NB4 (cell line): ENCODE measurements at regions not wholly inside any gene's neighbourhood (a gene's known extent, or its start where the extent isn't known, plus 50 kb on each side); places are given as distances from the start of the nearest gene placed in this dataset.

Source experiments
- DNase-seq: peaks from one replicate; pipeline ENCODE4 v3.0.0; 2010; ENCODE audit warnings: low read depth
- H3K4me3 ChIP-seq: one replicate; pipeline ENCODE4 v1.5.1; 2011; ENCODE audit warnings: mild to moderate bottlenecking, low read depth, low read length, moderate library complexity
- MYC ChIP-seq: IDR thresholded peaks from 2 replicates; pipeline ENCODE4 v1.6.1; 2011; ENCODE audit warnings: low read depth, low read length
- POLR2A ChIP-seq: IDR thresholded peaks from 2 replicates; pipeline ENCODE4 v1.6.1; 2011; ENCODE audit warnings: mild to moderate bottlenecking; ENCODE audit not compliant: insufficient read length; ENCODE audit errors: extremely low read depth
- TF ChIP-seq, protein P1 (sequence below): IDR thresholded peaks from 2 replicates; pipeline ENCODE4 v1.6.1; 2011; ENCODE audit warnings: low read depth, low read length
- TF ChIP-seq, protein P2 (sequence below): IDR thresholded peaks from one replicate; pipeline ENCODE4 v1.5.1; 2012; ENCODE audit warnings: low read depth, low read length

DNA sequence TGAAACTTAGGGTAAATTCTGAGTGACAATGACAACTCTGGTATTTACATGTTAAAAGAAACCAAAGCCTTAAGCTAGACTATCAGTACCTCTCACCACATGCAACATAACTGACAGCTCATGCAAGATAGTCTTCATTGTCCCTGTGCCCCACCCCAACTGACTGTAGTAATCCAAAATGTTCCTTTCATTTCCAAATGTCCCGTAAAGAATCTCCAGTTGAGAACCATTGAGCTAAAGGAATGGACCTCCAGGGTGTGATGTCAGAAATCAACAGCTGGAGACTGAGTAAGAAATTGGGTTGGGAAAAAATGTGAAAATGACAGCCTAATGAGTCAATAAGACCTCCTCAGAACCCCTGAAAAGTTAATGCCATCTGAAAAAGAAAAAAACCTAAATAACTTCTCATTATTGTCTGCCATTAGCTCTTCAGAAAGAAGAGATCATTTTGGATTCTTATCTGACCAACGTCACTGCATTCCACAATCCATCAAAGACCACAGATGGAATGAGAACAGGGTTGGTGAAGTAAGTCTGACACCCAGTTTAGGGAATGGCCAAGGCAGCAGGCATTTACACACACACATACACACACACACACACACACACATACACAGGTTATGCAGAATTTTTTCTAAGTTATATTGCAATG is 51.7 kb upstream of the ACVR2A start:
- TF ChIP-seq, protein P1, sequence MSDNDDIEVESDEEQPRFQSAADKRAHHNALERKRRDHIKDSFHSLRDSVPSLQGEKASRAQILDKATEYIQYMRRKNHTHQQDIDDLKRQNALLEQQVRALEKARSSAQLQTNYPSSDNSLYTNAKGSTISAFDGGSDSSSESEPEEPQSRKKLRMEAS = no peak
- TF ChIP-seq POLR2A (no peak), MYC (no peak)
- TF ChIP-seq, protein P2, sequence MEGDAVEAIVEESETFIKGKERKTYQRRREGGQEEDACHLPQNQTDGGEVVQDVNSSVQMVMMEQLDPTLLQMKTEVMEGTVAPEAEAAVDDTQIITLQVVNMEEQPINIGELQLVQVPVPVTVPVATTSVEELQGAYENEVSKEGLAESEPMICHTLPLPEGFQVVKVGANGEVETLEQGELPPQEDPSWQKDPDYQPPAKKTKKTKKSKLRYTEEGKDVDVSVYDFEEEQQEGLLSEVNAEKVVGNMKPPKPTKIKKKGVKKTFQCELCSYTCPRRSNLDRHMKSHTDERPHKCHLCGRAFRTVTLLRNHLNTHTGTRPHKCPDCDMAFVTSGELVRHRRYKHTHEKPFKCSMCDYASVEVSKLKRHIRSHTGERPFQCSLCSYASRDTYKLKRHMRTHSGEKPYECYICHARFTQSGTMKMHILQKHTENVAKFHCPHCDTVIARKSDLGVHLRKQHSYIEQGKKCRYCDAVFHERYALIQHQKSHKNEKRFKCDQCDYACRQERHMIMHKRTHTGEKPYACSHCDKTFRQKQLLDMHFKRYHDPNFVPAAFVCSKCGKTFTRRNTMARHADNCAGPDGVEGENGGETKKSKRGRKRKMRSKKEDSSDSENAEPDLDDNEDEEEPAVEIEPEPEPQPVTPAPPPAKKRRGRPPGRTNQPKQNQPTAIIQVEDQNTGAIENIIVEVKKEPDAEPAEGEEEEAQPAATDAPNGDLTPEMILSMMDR = no peak
- no peak overlapping the region for H3K4me3 ChIP-seq
- no peak for DNase-seq

DNA sequence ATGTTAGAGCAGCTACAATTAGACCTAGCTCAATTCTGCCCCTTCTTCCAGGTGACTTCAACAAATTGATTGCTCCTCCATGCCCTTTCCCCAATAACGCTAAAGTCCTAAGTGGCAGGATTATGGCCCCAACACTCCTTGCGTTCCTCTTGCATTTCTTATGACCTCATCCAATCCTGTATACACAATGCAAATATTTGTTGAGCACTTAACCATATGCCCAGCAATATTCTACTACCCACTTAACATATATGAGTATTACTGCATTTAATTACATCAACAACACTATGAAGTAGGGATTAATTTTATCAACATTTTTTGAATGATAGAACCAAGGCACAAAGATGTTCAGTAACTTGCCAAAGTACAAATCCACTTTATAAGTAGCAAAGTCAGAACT is 54.2 kb upstream of the ACVR2A start:
- TF ChIP-seq, protein P2 = no peak
- no peak for TF ChIP-seq MYC
- TF ChIP-seq, protein P1 = no peak
- no peak for TF ChIP-seq POLR2A
- H3K4me3 ChIP-seq = no peak overlapping the region
- no peak for DNase-seq

DNA sequence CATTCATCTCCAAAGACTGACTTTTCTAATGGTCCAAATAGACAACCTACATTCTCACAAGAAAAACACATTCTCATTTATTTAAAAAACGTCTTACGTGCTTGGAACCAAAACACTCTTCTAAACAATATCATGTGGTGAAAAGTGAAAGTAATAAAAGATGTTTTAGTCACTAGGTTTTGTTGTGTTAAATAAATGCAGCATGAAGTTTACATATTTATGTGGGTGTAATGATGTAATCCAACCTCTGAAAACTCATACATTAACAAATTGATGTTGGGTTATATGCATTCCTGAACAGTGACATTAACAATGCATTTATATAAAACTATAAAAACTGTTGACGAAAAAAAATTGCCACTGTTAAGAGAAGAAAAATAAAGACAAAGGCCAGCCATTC is 55.1 kb upstream of the ACVR2A start:
- H3K4me3 ChIP-seq = no peak overlapping the region
- no peak for DNase-seq
- TF ChIP-seq POLR2A = no peak
- no peak for TF ChIP-seq MYC
- TF ChIP-seq, protein P2 = no peak
- TF ChIP-seq, protein P1 = no peak

DNA sequence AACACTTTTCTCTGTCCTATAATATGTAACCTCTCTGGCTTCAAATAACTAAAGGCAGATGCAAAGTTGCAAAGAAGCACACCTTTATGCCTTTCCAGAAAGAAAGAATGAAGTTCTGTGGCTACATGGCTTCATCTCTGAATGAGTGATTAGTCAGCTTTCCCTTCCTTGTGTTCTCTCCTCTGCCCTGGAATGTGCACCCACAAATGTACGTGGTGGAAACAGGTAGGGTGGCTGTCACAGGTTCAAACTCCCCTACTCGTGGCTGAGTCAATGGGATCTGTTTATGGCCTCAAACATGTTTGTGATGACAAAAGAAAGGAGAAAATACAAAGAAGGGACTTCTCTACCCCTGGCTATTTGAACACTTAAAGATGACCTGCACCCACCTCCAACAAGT is 55.5 kb upstream of the ACVR2A start:
- TF ChIP-seq, protein P2 = no peak
- TF ChIP-seq POLR2A (no peak), MYC (no peak)
- TF ChIP-seq, protein P1 = no peak
- no peak overlapping the region for H3K4me3 ChIP-seq
- no peak for DNase-seq

DNA sequence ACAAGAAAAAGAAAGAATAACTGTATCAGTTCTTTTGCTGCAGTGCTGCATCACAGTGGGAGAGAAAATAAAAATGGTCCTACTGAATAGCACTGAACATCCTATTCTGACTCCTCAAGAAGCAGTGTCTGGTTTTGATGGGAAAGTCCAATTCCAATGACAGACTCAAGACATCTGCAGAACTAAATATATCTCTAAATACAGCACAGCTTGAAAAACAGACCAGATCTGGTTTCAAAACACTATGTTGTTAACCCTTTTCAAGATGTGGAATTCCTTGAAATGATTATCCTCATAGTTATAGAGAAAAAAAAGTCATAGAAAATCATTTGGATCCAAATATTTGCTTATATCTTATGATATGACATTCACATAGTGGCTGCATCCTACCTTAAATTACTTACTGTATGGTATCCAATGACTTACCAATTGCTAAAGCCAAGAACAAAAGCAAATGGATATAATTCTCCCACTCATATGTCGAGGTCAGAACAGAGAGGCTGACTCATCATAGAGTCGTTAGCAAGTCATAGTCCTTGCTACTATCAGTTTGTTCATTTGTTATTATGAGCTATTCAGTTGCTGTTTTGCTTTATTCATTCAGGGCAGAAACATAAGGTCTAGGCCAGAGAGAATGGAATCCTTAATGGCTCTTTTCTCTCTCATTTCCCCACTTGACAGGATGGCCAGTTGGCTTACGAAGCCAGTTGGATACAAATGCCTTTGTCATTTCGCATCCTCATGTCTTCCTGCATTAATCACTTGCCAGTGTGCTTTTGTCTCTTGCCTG is 62.5 kb upstream of the ACVR2A start:
- no peak for DNase-seq
- TF ChIP-seq, protein P1 = no peak
- TF ChIP-seq POLR2A (no peak), MYC (no peak)
- TF ChIP-seq, protein P2 = no peak
- H3K4me3 ChIP-seq = no peak overlapping the region
